Testis (tissue), 2 donors: ENCODE measurements at regions not wholly inside any gene's neighbourhood (a gene's known extent, or its start where the extent isn't known, plus 50 kb on each side); places are given as distances from the start of the nearest gene placed in this dataset.

Source experiments
- POLR2A ChIP-seq: fragments of 450-650 bp; IDR thresholded peaks from one replicate; pipeline ENCODE4 v1.6.1; 2017; ENCODE audit warnings: antibody characterized with exemption, mild to moderate bottlenecking, moderate library complexity
- TF ChIP-seq, protein P1 (sequence below), 3 experiments: fragments of 450-650 bp in 2 of 3; fragments of 200-600 bp in 1 of 3; sonication (generic) in 1 of 3; IDR thresholded peaks; one replicate each; pipeline ENCODE4 v1.5.1; 2016 to 2019; ENCODE audit warnings: antibody characterized with exemption in 3 of 3, mild to moderate bottlenecking in 2 of 3, moderate library complexity in 1 of 3

GRCh38 chr6:100084991-100085364 lies 91.0 kb upstream of the MCHR2 start:
- TF ChIP-seq, protein P1, sequence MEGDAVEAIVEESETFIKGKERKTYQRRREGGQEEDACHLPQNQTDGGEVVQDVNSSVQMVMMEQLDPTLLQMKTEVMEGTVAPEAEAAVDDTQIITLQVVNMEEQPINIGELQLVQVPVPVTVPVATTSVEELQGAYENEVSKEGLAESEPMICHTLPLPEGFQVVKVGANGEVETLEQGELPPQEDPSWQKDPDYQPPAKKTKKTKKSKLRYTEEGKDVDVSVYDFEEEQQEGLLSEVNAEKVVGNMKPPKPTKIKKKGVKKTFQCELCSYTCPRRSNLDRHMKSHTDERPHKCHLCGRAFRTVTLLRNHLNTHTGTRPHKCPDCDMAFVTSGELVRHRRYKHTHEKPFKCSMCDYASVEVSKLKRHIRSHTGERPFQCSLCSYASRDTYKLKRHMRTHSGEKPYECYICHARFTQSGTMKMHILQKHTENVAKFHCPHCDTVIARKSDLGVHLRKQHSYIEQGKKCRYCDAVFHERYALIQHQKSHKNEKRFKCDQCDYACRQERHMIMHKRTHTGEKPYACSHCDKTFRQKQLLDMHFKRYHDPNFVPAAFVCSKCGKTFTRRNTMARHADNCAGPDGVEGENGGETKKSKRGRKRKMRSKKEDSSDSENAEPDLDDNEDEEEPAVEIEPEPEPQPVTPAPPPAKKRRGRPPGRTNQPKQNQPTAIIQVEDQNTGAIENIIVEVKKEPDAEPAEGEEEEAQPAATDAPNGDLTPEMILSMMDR (IDR thresholded peaks at IDR 0.05): no peak
- no peak for TF ChIP-seq POLR2A
